Coronary artery (tissue), 2 donors: ENCODE measurements at regions not wholly inside any gene's neighbourhood (a gene's known extent, or its start where the extent isn't known, plus 50 kb on each side); places are given as distances from the start of the nearest gene placed in this dataset.

Experiments
- DNase-seq: peaks from one replicate; pipeline ENCODE4 v3.0.0-alpha.2; 2017; ENCODE audit warnings: low spot score
- H3K27ac ChIP-seq, 2 donors: fragments of 200-600 bp; sonication (generic); one replicate each; pipeline ENCODE4 v1.5.1; 2016 to 2019
- H3K4me3 ChIP-seq: fragments of 200-600 bp; sonication (generic); 2 replicates; pipeline ENCODE4 v1.5.1; 2016; ENCODE audit warnings: mild to moderate bottlenecking, moderate library complexity
- CTCF ChIP-seq: fragments of 200-600 bp; sonication (generic); IDR thresholded peaks from one replicate; pipeline ENCODE4 v1.5.1; 2019; ENCODE audit warnings: antibody characterized with exemption

DNA sequence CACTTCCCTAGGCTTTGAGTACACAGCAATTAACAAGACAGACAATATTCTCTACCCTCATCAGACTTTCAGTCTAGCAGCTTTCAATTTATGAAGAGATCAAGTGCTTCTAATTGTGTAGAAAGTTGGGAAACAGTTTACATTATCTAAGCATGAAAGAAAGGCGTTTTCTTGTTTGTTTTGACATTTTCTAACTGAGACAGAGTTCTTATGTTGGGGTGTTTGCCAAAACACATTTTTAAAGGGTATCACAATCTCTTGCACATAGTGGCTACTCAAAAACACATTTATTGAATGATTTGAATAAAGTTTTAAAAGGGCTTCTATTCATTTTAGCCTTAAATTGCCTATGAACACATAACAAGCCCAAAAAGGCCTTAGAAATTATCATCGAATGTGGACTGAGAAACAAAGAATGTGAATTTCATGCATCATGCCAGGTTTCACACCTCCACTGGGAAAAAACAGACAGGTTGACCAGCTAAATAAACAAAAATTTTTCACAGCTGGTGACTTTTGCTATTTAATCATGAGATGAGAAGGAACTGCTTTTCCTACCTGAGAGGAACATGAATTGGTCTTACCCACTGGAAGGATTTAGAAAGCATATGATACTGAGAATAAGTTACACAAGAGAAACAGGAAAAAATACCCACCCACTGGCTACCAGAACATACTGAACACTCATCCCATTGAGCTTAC, 394.5 kb upstream of the PKN2 start:
- Histone ChIP-seq H3K4me3 (no peak overlapping the region), H3K27ac (no peak overlapping the region)
- TF ChIP-seq CTCF: no peak
- DNase-seq: no peak

DNA sequence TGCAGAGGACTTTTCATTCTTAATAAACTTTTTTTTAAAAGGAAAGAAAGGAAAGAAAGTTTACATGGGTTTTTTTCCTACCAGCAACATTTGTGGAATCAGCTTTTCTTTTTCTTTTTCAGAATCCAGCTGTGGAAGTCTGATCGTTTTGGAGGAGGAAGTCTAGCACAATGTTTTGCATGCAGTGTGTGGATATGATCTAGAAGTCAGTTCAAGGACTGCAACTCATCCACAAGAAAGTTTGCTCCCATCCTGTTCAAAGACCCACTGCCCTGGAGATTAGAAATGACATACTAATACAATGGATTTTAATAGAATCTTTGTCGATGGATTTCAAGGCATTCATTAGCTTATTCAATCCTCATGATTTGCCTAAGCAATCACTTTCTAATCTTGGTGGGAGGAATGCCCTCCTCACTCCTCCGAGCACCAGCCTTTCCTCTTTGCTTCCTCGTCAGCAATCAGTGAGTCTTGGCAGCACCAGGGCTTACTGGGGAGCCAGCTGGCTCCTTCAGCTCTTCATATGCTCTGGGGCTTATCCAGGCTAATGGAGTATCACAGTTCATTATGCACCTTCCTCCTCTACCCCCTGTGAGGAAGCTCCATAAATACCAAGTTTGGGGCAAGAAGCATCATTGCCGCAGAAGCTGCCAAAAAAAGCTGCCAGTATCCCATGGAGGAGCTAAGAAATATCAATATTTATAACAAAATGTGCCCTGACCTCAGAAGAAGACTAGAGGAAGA, 392.3 kb upstream of the PKN2 start:
- DNase-seq: no peak

GRCh38 chr1:88293691-88294190, 390.3 kb upstream of the PKN2 start:
- Histone ChIP-seq H3K27ac (no peak overlapping the region), H3K4me3 (no peak overlapping the region)
- TF ChIP-seq CTCF: no peak
- DNase-seq: no peak

More for the DNA sequence above, 392.3 kb upstream of the PKN2 start:
- TF ChIP-seq CTCF: no peak
- H3K4me3 ChIP-seq: no peak overlapping the region
- no peak overlapping the region for H3K27ac ChIP-seq

DNA sequence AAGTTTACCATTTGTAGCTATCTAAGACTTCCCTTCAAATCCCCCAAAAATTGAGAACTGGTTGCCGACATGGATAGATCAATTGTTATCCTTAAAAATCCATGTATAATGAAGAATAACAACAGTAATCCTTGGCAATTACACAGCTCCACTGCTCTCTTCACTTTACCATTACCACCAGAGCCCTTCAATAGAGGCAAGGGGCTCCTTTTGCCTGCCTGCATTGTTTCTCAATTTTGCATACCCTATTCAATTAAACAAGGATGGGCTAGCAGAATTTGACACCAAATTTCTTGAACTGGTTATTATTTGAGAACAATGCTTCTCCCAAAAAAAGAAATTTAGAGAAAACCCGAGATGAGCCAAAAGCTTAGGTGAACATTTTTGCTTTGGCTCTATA, 387.8 kb upstream of the PKN2 start:
- DNase-seq: no peak
- TF ChIP-seq CTCF: no peak
- Histone ChIP-seq H3K27ac (no peak overlapping the region), H3K4me3 (no peak overlapping the region)

- no peak for DNase-seq
- Histone ChIP-seq H3K27ac (no peak overlapping the region), H3K4me3 (no peak overlapping the region)
- TF ChIP-seq CTCF: no peak
Observed at GRCh38 chr1:88296642-88297041, 387.4 kb upstream of the PKN2 start.

DNA sequence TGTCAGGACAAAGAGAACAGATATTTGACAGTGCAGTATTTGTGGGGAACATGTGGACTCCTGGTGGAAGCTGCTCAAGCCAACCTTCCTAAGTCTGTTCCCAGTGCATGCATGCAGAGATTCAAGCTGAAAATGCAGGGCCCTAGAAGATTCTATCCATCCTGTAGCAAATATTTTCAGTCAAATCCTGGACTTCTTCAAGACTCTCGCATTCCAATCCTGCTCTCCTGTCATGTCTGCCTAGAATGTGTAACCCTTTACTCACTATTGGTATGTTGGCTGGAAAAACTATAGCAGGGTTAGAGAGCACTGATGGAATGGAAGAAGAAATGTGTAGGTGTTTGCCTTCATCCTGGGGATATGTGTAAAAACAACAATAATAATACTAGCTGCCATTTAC, 385.6 kb upstream of the PKN2 start:
- Histone ChIP-seq H3K4me3 (no peak overlapping the region), H3K27ac (no peak overlapping the region)
- DNase-seq: no peak
- no peak for TF ChIP-seq CTCF
